ENCODE measurements at regions not wholly inside any gene's neighbourhood (a gene's known extent, or its start where the extent isn't known, plus 50 kb on each side); places are given as distances from the start of the nearest gene placed in this dataset.
A peak's percentile ranks its signal among the peaks of the same experiment; 100 is the strongest.

DNA sequence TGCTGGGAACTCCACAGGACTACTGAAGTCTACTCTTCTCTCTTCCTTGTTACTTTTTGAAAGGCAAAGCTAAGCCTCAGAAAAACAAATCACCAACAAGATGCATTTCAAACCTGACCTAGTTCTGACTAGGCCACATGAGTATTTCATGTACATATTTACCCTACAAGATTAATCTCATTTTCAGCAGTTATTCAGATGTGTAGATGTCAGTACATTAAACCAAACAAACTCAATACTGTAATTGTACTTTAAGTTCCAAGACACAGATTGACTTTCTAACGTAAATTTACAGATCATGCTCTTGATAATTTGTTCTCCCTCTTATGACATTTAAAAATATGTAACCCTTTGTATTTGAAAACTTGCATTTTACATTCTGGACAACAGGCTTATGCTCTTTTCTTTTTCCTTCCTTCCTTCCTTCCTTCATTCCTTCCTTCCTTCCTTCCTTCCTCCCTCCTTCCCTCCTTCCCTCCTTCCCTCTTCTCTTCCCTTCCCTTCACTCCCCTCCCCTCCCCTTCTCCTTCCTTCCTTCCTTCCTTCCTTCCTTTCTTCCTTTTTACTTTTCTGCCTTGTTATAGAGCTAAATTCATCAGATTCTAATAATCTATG lies 1653.4 kb downstream of the EFNA5 start:
- no peak overlapping the region for H2BK120ac ChIP-seq (ENCODE audit: low read depth, low read length, poor library complexity, severe bottlenecking)
- H3K23me2 ChIP-seq (ENCODE audit: insufficient read length, low read depth, low read length, poor library complexity, severe bottlenecking): no peaks in the 10 kb centered on the region
- no peak overlapping the region for H2BK20ac ChIP-seq (ENCODE audit: low read depth, low read length, poor library complexity, severe bottlenecking)
- no peaks in the 10 kb centered on the region; the same call in 1 of the 2 replicates for H3K4me1 ChIP-seq (ENCODE audit: insufficient read depth, low read length)
- no peaks in the 10 kb centered on the region for H4K20me1 ChIP-seq (ENCODE audit: control insufficient read depth, insufficient read depth, insufficient read length)
- no peaks in the 10 kb centered on the region for H3K79me1 ChIP-seq (ENCODE audit: insufficient read depth, low read depth, low read length, poor library complexity, severe bottlenecking)
- H3K4me2 ChIP-seq (ENCODE audit: insufficient read depth, insufficient read length, low read length): no peak overlapping the region
- no peak overlapping the region for H3K4me3 Mint-ChIP-seq
- no peaks in the 10 kb centered on the region for H3K79me2 ChIP-seq (ENCODE audit: insufficient read depth, low read length)
- H4K5ac ChIP-seq (ENCODE audit: insufficient read length, low read depth, low read length): no peak overlapping the region
- H3K18ac ChIP-seq (ENCODE audit: insufficient read length, low read depth, low read length): no peak overlapping the region
- H3K4ac ChIP-seq (ENCODE audit: low read depth, low read length): no peak overlapping the region
- peak overlapping the region in 2 of 3 experiments; percentile 40 to 78; a peak in 3 of 7 replicates for H3K27ac Mint-ChIP-seq
- no peaks in the 10 kb centered on the region for H3K9me3 ChIP-seq (ENCODE audit: control insufficient read depth, low read depth, low read length)
- DNase-seq: no peak
- WGBS (ENCODE audit: extremely low coverage, insufficient read length, low lambda C conversion rate): no CpG with 5 or more reads among the region's 1 CpG
- no peaks in the 10 kb centered on the region for H3K27me3 Mint-ChIP-seq (ENCODE audit: low read depth)
- no peaks in the 10 kb centered on the region for H3K9me3 Mint-ChIP-seq
- H2BK15ac ChIP-seq (ENCODE audit: low read depth, low read length): no peak overlapping the region
- no peak overlapping the region for H4K91ac ChIP-seq (ENCODE audit: insufficient read length, low read depth, low read length)
- peaks cover 0 to 3% (median 0%) of the 10 kb centered on the region in 3 experiments; a peak in 1 of 7 replicates for H3K36me3 Mint-ChIP-seq (ENCODE audit: insufficient read depth in 1 of 3, low read depth in 3 of 3)
- H3K4me1 Mint-ChIP-seq: peaks cover 12 to 14% of the 10 kb centered on the region in 2 experiments
- H4K8ac ChIP-seq (replicated peaks; ENCODE audit: insufficient read length, low read depth, low read length): no peak overlapping the region
- H2BK12ac ChIP-seq (ENCODE audit: insufficient read length, low read depth, low read length): no peak overlapping the region
- TF ChIP-seq, protein P1, sequence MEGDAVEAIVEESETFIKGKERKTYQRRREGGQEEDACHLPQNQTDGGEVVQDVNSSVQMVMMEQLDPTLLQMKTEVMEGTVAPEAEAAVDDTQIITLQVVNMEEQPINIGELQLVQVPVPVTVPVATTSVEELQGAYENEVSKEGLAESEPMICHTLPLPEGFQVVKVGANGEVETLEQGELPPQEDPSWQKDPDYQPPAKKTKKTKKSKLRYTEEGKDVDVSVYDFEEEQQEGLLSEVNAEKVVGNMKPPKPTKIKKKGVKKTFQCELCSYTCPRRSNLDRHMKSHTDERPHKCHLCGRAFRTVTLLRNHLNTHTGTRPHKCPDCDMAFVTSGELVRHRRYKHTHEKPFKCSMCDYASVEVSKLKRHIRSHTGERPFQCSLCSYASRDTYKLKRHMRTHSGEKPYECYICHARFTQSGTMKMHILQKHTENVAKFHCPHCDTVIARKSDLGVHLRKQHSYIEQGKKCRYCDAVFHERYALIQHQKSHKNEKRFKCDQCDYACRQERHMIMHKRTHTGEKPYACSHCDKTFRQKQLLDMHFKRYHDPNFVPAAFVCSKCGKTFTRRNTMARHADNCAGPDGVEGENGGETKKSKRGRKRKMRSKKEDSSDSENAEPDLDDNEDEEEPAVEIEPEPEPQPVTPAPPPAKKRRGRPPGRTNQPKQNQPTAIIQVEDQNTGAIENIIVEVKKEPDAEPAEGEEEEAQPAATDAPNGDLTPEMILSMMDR (conservative IDR thresholded peaks at IDR 0.05): no peak
- H3T11ph ChIP-seq (ENCODE audit: low read length): no peak overlapping the region
- H3K27me3 ChIP-seq (ENCODE audit: insufficient read depth, low read length): no peaks in the 10 kb centered on the region
- no peak overlapping the region for H2BK5ac ChIP-seq (ENCODE audit: insufficient read length, low read length)
- H2AFZ ChIP-seq (ENCODE audit: low read length): no peak overlapping the region
- H3K23ac ChIP-seq (ENCODE audit: insufficient read length, low read depth, low read length): no peak overlapping the region
- H3K9ac ChIP-seq (ENCODE audit: extremely low read depth, insufficient read length, low read length): no peak overlapping the region
- H2AK5ac ChIP-seq (ENCODE audit: insufficient read length, low read length): no peak overlapping the region
- H3K56ac ChIP-seq (ENCODE audit: insufficient read length, low read depth, low read length): no peak overlapping the region
- H3K14ac ChIP-seq (ENCODE audit: insufficient read depth, low read length): no peak overlapping the region
- no peak overlapping the region for H3K27ac ChIP-seq (ENCODE audit: insufficient read length, low read depth, low read length)
